GM12873 (cell line): ENCODE measurements at regions not wholly inside any gene's neighbourhood (a gene's known extent, or its start where the extent isn't known, plus 50 kb on each side); places are given as distances from the start of the nearest gene placed in this dataset.

Source experiments
- CTCF ChIP-seq: IDR thresholded peaks from 2 replicates; pipeline ENCODE4 v1.5.1; 2012; ENCODE audit warnings: low read depth, mild to moderate bottlenecking, moderate library complexity, low read length, control low read depth; ENCODE audit not compliant: insufficient read depth; ENCODE audit errors: missing control alignments

- TF ChIP-seq CTCF = no peak
Observed at GRCh38 chr16:72458035-72458434, 286.1 kb upstream of the PMFBP1 start.

- TF ChIP-seq CTCF = no peak
Observed at GRCh38 chr16:72457243-72457940, 285.4 kb upstream of the PMFBP1 start.

- no peak for TF ChIP-seq CTCF
Observed at GRCh38 chr16:72455743-72456659, 284.0 kb upstream of the PMFBP1 start.

- TF ChIP-seq CTCF = no peak
Observed at GRCh38 chr16:72444696-72445095, 272.7 kb upstream of the PMFBP1 start.

- TF ChIP-seq CTCF = no peak
Observed at GRCh38 chr16:72443809-72444208, 271.9 kb upstream of the PMFBP1 start.

GRCh38 chr16:72442385-72443158, 270.6 kb upstream of the PMFBP1 start:
- no peak for TF ChIP-seq CTCF

GRCh38 chr16:72437891-72438290, 265.9 kb upstream of the PMFBP1 start:
- no peak for TF ChIP-seq CTCF
